ENCODE measurements at regions not wholly inside any gene's neighbourhood (a gene's known extent, or its start where the extent isn't known, plus 50 kb on each side); places are given as distances from the start of the nearest gene placed in this dataset.

DNA sequence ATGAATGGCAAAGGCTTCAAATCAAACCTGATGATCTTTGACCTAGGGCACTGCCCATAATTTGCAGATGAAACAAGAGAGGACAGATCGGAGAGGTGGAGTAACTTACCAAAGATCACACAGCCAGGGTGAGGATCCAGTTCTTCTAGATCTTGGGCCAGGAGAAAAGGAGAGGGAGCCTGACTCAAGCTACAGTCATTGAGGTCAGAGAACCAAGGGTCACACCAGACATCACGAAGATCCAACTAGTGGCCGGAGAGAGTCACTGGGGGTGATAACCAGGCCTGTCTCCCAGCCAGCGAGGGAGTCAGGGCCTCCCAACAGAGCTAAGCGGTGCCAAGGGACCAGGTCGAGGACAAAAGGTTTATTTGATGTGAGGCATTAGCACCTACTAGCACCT is 115.0 kb downstream of the RIPK4 start:
- no peak for DNase-seq

DNA sequence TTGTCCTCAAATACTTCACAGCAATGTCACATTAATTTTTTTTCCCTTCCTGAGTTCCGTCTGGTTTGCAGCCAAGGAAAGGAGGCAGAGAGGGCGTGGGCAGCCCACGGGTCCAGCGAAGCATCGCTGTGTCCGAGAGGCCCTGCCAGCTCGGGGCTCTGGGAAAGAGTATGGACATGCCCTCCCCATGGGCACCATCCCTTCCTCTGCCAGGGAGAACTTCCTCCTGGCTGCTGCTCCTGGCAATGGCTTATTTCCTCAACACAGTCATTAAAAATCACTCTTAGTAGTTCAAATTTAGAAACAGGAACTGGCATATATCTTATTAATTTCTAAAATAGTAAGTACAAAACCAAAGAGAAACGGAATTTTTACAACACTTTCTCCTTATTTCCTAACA is 115.4 kb downstream of the RIPK4 start:
- no peak for DNase-seq

DNA sequence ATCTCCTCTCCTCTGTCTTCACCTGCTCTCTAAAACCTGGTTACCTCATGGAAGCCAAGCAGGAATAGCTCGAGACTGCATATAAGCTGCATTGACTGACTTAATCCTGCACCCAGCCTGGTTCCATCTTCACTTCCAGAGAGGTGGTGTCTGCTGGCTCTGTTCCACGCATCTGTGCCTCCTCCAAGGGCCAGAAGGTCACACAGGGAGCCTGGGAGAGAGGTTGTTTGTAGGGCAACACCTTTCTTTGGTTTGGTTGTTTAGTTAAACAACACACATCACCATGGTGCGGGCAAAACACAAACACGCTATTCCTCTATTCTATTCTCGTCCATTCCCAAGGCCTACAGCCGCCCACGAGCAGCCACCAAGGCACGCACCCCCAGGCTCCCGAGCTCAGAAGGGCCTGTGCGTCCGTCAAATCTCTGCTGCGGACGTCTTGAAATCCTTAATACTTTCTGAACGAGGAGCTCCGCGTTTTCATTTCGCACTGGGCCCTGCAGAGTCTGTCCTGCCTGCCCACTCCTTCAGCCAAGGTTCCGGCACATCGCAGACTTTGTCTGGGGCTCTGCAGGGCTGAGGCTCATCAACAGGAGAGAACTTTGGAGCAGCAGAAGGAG is 116.2 kb downstream of the RIPK4 start:
- no peak for DNase-seq

DNA sequence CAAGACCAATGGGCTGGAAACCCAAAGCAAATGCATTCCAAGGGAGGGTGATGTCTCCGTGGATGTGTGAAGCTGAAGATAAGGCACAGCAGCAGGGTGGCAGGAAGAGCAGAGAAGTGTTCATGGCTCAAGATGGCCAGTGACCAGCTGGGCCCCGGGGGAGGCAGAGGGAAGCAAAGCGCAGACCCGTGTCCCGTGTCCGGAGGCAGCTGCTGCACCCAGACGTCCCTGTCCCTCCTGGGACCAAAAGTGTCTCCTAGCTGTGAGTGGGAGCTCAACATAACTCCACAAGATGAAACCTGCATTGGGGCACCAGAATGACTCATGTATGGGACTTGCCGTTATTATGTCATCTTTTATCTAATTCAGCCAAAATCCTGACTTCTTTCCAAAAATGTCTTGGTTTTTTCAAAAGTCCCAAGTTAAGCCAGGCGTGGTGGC is 118.2 kb downstream of the RIPK4 start:
- DNase-seq = no peak

DNA sequence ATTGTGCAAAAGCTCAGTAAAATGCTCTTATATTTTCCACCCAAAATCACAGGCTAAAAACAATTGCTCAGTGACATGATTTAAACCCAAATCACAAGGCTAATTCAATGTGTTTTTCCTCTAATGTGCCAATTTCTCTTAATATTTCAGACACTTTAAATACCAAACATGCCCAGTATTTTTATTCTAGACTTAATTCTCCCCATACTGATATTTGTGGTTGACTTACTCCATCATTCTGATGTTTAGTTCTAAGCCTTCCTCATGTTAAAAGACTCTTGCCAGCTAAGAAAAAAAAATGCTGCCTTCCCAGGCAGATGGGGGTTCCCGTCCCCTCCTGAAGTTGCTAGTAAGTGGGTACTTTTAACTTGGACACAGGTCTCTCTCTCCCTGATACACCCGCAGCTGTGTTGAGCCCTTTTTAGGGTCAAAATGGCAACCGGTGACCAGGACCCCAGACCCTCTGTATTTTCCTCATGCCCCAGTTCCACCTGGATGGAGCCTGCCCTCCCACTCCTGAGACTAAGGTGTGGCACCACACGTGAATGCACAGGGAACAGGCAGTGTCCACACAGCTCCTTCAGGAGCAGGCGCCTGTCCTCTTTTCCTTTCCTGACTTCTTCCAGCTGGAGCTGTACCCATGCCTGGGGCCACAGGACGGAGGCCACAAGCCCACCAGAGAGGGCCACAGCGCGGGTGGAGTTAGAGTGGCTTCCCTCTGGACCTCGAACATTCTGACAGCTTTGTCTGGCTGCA is 118.9 kb downstream of the RIPK4 start:
- no peak for DNase-seq

DNA sequence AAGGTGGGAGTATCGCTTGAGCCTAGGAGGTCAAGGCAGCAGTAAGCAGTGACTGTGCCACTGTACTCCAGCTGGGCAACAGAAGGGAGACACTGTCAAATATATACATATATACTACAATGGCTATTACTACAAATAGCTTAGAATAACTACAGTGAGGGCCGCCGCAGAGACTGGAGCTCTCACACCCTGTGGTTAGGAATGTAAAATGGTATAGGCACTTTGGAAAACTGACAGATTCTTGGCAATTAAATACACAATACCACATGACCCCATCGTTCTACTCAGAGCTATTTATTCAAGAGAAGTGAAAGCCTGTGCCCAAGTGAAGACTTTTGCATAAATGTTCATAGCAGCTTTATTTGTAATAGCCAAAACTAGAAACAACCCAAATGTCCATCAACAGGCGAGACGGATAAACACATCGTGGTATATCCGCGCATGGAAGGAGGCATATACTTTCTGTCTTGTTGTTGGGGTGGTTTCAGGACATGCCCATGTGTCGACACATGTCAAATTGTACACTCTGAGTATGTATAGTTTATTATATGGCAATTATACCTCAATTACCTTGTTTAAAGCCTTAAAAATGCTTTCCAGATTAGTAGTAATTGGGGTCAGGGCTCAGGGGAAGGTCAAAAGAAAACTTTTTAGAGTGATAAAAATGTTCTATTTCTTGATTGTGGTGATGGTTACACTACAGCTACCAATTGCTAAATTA is 123.4 kb downstream of the RIPK4 start:
- DNase-seq = no peak

DNA sequence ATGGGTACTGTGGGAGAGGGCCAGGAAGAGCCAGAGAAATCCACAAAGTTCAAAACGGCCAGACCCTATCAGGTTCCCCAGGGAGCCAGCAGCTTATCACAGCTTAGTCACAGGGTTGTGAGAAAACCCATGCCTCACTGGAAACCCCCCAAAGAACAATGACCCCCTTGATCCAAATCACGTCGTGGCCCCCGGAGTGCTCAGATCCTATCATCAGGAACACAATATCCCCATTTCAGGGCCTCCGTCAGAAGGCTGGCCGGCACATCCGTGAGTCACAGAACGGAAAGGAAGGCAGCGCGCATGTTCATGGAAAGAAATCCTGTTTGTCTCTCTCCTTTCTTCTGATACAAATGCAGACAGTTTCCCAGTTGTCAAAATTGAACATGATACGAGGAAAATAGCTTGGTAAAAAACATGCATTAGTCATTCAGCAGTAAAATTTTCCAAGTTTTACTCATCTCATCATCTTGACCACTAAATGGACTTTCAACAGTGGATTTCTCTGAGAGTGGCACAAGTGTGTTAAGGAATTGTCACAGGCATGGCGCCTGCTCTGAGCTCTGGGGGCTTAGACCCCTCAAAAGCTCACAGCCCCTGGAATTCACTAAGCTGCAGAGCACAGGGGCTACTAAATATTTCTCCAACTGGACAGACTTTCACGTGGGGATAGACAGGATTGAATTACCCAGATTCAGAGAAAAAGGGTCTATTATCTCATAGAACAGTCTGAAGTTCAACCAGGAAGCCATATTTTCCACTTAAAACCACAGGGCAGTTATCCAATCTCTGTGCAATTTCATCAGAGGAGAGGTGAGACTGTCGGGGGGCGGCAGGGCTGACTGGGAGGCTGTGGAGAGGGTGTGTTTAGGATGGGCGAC is 124.8 kb downstream of the RIPK4 start:
- no peak for DNase-seq

DNA sequence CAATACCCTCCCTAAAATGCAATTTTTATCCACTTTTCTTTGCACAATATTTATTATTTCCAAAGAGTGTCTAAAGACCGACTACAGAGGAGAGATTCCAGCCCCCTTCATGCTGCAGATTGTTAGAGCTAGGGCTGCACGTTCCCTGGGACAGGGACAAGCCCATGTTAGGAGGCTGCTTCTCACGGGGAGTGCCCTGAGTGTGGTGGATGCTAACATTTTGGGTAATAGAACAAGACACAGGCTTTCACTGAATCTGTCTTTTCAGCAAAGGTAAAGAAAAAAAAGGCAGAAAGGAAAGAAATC is 125.4 kb downstream of the RIPK4 start:
- DNase-seq = no peak

DNA sequence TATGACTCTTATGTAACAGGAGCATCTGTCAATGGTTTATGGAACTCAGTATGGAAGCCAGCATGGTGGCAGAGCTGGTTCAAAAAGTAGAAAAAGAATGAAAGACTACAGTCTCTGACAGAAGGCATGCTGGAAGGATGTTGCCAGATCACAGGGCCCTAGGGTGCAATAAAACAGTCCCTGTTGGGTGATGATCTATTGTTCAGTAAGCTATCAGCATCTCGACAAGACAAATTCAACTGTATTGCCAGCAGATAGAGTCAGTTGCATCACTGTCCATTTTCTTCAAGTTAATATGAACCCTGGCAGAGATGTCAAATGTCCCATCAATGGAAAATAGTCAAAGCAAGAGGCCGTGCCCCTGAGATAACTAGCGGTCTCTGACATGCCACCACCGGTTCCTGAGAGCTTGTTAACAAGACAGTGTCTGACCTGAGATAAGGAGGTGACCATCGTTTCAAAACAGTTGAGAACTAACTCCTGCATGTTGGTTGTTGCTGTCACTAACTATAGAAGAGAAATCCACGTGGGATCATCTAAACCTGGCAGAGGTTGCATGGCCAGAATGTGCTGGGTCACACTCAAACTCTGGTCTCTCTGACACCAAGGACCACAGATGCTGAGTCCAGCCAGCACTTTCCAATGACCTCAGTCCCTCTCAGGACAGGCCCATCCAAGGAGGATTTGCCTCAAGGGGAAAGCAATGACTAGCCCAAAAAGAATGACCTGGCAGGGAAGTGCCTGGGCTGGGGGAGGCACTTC is 125.9 kb downstream of the RIPK4 start:
- DNase-seq = no peak

DNA sequence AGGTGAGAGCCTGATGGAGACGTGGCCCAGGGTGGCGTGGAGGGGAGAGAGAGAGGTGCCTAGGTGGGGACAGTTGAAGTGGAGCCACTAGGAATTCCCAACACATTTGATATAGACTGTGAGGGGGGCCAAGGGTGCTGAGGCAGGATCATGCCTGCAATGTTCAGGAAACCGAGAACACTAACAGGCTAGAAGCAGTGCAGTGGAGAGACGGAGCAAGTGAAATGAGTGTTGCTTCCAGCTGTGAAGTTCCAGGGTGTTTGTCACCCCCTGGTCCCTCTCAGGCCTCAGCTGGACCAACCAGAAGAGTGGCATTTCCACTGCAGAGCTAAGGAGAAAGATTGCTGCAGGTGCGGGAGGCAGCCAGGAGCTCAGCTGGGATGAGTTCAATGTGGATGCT is 127.1 kb downstream of the RIPK4 start:
- no peak for DNase-seq

DNA sequence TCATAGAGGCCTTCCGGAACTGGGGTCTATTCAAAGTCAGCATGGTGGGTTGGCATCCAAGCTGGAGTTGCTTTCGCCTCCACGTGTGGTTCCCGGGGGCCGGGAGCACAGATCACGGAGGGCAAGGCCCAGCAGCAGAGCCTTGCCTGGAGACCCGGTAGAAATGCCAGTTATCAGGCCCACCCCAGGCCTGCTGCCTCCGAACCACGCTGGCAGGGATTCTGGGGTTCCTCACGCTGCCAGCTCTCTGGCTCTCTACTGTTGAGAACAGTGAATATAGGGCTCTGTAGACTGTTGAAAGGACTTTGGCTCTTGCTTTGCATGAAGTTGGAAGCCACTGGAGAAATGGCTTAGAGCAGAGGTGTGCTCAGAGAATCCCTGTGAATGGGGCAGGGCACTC is 127.5 kb downstream of the RIPK4 start:
- no peak for DNase-seq

DNA sequence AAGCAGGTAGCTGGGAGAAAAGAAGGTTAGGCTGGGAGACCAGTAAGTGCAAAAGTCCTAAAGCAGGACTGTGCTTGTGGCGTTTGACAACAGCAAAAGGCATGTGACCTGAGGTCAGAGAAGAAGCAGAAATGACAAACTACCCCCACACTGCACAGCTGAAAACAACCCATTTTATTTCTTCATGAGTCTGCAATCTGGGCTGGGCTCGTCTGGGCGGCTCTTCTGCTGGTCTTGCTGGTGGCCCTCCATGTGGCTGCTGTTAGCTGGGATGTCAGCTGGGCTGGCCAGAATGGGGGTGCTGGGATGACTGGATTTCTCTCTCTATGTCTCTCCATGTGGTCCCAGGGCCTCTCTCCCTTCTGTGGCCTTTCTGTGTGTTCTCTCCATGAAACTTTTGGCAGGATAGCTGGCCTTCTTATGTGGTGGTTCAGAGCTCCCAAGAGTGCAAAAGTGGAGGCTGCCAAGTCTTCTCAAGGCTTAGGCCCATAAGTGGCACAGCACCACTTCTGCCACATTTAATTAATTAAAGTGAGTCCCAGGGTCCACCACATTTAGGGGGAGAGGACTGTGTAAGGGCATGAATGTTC is 128.6 kb downstream of the RIPK4 start:
- no peak for DNase-seq

DNA sequence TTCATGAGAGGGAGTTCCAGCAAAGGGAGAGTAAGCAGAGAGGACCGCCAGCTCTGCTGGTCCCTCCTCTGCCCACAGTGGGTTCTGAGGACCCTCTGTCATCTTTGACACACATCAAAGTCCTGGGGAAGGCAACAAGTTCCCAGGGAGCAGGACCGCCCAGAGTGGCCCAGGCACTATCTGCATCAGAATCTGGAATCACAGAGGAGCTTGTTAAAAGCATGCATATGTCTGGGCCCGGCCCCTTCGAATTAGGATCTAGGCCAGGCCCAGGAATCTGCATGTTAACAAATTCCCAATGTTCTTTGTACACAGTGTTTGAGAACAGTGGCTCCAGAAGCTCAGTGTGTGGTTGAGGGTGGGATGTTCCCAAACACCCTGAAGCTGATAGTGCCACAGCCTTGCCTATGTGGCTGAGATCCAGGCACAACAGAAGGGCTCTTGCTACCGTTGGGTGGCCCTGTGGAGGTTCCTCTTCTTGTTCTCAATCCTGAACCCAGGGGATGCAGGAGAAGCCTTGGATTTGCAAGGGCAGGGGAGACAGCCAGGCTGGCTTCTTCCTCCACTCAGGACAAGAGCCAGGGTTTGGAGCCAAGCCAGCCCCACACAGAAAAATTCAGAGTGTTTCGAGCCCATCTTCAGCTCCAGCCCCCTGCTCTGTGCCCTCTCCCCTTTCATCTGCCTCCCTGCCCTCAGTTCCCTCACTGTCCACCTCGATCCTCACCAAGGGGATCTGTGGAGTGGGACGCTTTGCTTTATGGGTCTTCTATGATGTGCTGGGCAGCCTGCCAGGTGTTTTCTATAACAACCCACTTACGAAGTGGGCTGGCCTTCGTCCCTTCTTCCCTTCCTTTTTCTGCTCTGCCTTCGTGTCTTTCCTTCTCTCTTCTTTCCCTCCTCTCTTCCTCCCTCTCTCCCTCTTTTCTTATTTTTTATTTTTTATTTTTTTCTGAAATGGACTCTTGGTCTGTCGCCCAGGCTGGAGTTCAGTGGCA is 129.0 kb upstream of the TMPRSS2 start:
- DNase-seq = no peak

DNA sequence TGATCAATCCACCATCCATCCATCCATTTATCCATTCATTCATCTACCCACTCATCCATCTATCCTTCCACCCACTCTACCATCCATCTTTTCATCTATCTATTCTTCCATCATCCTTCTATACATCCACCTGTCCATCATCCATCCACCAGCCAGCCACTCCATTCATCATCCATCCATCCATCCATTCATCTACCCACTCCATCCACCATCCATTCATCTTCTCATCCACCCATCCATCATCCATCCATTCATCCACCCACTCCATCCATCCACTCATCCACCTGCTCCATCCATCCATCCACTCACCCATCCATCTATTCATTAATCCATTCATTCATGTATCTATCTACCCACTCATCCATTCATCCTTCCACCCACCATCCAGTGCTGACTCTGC is 127.9 kb upstream of the TMPRSS2 start:
- no peak for DNase-seq

DNA sequence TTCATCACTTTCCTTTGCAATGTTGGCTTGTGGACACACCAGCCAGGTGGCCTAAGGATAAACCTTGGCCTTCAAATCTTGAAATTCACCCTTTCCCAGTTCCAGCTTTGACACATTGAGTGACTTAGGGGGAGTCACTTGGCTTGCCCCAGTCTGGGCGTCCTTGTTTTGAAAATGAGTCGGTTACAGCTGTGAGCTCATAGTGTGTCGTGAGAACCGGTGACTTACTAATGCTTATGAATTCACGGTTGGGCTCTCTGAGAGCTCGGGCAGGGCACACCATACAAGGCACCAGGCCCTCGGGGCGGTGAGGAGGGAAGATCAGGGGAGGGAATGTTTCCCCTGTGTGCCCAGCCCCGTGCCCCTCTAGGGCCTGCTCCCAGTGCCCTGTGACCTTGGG is 126.9 kb upstream of the TMPRSS2 start:
- no peak for DNase-seq

DNA sequence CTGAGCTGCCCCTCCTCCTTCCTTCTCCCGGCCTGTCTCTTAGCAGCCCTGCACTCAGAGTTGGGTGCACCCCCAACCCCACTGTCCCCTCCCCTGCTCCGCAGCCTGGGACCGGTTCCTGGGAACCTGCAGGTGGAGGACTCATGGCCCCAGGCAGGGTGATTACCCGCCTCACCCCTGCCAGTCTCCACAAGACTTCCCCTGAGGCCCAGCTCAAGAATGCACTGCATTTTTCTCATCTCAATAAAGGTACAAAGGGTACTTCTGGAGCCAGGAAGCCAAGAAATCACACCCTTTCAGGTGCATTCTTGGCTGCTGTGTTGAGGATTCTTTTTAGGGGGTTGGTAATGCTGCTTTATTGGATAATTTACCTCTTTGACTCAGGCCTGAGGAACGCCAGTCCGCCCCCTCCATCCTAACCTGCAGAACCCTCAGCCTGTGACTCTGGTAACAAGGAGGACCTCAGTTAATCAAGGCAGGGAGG is 126.3 kb upstream of the TMPRSS2 start:
- no peak for DNase-seq

DNA sequence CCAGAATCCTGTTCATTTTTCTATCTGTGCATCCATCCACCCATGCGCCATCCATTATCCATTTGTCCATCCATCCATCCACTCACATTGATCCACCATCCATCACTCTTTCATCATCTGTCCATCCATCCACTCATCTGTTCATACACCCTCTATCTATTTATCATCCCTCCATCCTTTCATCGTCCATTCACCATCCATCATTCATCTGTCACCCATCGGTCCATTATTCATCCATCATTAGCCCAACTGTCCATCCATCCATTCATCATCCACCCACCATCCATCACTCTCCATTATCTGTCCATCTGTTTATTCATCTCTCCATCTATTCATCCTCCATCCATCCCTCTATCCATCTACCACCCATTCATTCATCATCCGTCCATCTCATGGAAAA is 125.7 kb upstream of the TMPRSS2 start:
- DNase-seq = no peak

DNA sequence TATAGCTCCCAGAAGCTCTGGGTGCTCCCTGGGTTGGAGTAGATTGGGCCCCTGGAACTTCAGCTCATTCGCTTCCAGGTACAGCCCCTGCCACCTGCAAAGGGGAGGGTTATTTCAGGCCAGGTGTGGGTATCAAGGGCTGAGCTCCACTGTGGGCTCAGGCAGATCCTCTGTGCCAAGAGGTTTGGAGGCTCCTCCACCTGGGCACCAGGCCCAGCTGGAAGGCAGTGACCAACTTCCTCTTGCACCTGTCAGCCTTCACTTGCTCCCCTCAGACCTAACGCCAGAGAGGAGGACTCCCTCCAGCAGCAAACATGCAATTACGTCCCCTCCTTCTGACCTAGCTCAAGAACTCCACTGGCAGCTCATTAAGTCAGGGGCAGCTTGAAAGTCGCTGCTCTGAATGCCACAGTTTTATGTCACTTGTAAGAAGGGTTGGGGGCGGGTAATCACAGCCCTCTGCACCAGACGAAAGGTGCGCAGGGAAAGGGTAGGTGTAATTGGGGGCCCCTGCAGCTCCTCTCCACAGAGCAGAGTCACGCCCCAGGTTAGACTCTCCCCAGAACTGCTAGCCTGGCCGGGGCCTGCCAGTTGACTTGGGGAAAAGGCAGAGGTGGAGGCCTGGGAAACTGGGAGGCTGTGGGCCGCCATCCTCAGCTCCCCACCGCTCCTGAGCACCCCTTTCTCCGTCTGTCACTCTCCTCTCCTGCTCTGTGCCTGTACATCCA is 125.0 kb upstream of the TMPRSS2 start:
- DNase-seq = no peak

DNA sequence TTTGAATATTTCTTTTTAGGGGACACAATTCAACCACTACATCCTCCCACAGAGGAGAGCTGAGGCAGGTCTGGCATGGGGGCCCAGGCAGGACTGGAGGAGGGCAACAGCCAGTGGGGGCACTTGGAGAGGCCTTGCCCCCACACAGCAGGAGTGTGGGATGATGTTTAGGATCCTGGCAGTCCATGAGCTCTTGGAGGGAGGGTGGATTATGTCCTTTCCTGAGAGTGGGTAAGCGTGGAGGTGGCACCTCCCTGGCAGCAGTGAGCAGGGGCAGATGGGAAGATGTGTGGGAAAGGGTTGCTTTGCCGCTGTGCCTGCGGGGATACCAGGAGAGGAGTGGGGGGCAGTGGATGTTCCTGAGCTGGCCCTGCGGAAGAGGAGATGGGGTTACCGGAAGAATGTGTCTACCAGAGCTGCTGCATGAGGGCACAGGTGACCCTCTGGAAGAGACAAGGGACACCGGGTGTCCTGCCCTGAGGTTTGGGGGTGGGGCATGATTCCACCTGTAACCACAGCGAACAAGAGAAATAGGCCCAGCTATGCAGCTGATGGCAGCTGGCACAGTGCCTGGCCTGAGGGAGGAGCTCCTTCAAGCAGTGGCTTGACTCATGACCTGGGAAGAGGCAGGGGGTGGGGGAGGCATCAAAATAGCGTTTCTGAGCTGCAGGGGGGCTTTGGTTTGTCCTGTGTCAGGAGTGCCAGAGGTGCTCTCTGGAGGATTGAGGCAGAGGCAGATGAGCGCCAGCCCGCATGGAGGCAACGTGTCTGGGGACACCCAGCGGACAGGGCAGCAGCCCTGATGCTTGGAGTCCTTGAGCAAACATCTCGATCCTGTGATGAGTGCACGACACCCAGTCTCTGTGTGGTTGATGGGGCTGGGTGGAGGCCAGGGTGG is 123.9 kb upstream of the TMPRSS2 start:
- DNase-seq = no peak
